Stimulated activated naive CD4-positive, alpha-beta T cell treated with Interleukin-2 at 50 U/mL for 16 hours (primary cell): ENCODE measurements at regions not wholly inside any gene's neighbourhood (a gene's known extent, or its start where the extent isn't known, plus 50 kb on each side); places are given as distances from the start of the nearest gene placed in this dataset.
"Not testable (repeated sequence)": the region's sequence is repeated elsewhere in the genome, so short reads cannot be mapped to it uniquely, and the experiment has no call there.

Experiments used
- DNase-seq: peaks from one replicate; lab custom pipeline; 2025; lab: John Stamatoyannopoulos, UW

GRCh38 chr1:5766996-5767395 lies 225.2 kb downstream of the NPHP4 start:
- DNase-seq = not testable (repeated sequence)

- DNase-seq = no peak
These were observed 226.0 kb downstream of the NPHP4 start for GRCh38 chr1:5765997-5766913.

GRCh38 chr1:5765483-5765882 lies 226.7 kb downstream of the NPHP4 start:
- DNase-seq = no peak

GRCh38 chr1:5764959-5765358 lies 227.3 kb downstream of the NPHP4 start:
- DNase-seq = no peak

- DNase-seq = no peak
These were observed 227.8 kb downstream of the NPHP4 start for GRCh38 chr1:5764464-5764863.

GRCh38 chr1:5763696-5764370 lies 228.4 kb downstream of the NPHP4 start:
- DNase-seq = no peak

GRCh38 chr1:5758859-5759578 lies 233.2 kb downstream of the NPHP4 start:
- no peak for DNase-seq

GRCh38 chr1:5758000-5758858 lies 234.0 kb downstream of the NPHP4 start:
- DNase-seq = no peak

- DNase-seq = no peak
These were observed 234.9 kb downstream of the NPHP4 start for GRCh38 chr1:5757187-5757805.

- no peak for DNase-seq
These were observed 235.6 kb downstream of the NPHP4 start for GRCh38 chr1:5756434-5757186.

GRCh38 chr1:5755552-5756125 lies 236.6 kb downstream of the NPHP4 start:
- DNase-seq = no peak

- DNase-seq = no peak
These were observed 237.2 kb downstream of the NPHP4 start for GRCh38 chr1:5754817-5755551.

- DNase-seq = no peak
These were observed 238.4 kb downstream of the NPHP4 start for GRCh38 chr1:5753549-5754421.

- no peak for DNase-seq
These were observed 239.3 kb downstream of the NPHP4 start for GRCh38 chr1:5752746-5753548.

- no peak for DNase-seq
These were observed 240.1 kb downstream of the NPHP4 start for GRCh38 chr1:5751833-5752745.

GRCh38 chr1:5751163-5751540 lies 241.1 kb downstream of the NPHP4 start:
- no peak for DNase-seq
